HG03558 (cell line): ENCODE measurements at regions not wholly inside any gene's neighbourhood (a gene's known extent, or its start where the extent isn't known, plus 50 kb on each side); places are given as distances from the start of the nearest gene placed in this dataset.

Experiments
- ATAC-seq: cut with Tn5 transposase; IDR thresholded peaks from one replicate; pipeline ENCODE4 v1.9.1; 2021; ENCODE audit warnings: moderate number of reproducible peaks; ENCODE audit not compliant: unreplicated experiment; ENCODE audit errors: extremely low read depth

DNA sequence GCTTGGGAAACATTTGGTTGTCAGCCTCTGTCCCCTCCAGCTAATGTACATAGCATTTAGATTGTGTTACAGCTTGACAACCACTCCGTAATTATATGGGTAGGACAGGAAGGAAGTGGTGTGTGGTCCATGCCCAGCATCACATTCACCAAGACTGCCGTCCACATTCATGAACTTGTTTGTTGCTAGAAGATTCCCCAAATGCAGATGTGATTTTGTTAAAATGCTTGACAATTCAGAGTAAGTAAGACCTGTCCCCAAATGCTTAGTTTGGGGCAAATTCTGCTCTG lies 1482.7 kb downstream of the TBC1D22A start:
- ATAC-seq = no peak

DNA sequence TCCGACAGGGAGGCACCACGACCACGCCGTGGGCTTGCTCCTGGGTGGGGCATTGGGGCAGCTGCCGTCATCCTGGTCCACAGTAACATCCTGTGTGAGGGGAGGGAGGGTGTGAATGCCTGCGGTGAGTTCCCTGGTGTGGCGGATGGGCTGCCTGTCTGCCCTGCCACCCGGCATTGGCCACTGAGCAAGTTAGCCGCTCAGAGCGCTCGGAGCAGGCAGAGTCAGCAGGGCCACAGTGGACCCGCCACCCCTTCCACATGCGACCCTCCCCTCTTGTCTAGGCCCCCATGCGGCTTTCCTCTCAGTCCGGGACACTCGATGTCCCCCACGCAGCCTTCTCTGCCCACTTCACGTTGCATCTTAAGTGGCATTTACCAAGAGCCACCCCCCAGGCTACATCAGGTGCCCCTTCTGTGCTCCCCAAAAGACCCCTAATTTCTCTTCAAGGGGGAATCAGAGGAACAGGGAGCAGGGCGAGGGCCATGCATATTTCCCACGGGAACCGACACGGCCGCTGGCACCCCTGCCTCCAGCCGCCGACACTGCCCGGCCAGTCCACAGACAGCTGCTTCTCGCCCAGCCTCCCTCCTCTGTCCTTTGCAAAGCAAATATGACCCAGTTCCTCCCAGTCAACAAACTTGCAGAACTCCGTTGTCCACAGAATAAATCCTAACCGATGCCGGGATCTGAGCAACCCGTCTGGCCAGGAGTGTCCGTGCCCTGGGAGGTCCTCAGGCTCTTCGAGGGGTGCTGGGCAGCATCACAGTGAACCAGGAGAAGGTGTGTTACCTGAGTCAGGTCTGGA lies 1482.1 kb downstream of the TBC1D22A start:
- no peak for ATAC-seq

DNA sequence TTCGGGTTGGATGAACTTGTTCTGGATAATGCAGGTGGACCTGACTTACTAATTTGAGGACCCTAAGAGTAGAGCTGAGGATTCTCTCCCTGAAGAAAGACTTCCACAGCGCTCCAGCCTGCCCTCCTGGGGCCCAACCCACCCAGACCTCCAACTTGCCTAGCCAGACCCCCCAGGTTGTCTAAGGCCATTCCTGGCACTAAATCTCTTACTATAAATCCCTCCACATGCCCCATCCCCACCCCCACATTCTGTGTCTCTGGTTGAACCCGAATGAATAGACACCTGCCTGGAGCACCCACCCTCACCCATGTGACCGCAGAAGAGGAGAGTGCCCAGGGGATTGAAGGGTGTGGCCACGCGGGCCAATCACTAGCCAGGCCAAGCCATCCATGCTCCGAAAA lies 1480.0 kb downstream of the TBC1D22A start:
- ATAC-seq = no peak

DNA sequence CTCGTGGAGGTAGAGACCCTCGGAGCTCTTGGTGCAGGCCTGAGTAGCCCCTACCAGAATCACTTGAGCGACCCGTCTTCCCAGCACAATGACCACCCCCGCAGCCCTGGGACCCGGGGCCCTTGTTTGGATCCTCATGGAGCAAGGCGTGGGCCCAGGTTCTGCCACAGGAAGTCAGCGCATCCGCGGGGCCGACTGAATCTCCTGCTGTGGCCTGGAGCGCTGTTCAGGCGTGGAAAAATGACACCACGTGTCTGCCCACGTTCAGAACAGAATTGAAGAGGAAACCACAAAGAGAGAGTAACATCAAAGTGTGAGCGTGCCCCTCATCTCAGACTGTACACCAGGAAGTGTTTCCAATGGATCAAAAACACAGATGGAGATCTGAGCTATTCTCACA lies 1479.2 kb downstream of the TBC1D22A start:
- ATAC-seq = no peak

DNA sequence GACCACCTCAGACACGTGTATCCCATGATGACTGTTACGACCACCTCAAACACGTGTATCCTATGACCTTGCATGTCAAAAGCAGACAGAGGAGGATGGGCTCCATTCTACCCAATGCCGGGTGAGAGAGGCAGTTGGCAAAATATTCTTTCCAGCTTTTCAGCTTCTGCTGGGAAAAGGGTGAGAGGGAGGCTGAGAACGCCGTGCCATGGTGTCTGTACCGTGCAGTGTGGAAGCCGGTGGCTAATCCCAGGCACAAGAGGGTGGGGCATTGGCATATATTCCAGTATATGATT lies 1478.4 kb downstream of the TBC1D22A start:
- ATAC-seq = no peak

DNA sequence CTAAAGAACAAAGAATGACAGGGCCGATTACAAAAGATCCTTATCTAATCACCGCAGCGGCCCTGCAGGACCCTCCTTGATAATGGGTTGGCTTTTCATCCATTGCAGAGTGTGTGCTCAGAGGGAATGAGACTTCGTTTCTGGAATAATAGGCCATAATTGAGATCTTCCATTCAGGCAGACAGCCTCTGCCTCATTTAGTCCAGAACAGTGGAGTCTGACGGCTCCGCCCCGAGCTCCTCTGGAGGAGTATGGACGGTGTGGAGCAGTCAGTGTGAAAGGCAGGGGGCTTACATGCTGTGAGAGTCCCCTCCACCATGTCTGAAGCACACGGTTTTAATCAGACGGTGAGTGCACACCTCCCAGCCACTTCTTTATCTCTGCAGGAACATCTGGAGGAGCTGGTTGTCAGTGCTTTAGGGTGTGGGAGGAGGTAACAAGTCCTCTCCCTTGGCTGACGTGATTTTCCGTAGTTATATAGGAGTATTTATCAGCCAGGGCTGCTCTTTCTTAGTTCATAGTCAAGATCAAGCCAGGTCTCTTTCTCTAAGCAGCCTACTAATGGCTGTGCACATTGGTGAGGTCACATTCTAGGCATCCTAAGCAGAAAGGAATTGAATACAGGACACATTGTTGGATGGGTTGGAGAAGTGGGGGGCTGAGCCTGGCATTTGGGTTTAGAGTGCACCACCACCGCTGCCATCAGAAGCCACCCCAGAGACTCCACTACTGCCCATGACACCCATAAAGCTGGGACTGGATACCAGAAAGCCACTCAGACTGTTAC lies 1477.9 kb downstream of the TBC1D22A start:
- ATAC-seq = no peak

DNA sequence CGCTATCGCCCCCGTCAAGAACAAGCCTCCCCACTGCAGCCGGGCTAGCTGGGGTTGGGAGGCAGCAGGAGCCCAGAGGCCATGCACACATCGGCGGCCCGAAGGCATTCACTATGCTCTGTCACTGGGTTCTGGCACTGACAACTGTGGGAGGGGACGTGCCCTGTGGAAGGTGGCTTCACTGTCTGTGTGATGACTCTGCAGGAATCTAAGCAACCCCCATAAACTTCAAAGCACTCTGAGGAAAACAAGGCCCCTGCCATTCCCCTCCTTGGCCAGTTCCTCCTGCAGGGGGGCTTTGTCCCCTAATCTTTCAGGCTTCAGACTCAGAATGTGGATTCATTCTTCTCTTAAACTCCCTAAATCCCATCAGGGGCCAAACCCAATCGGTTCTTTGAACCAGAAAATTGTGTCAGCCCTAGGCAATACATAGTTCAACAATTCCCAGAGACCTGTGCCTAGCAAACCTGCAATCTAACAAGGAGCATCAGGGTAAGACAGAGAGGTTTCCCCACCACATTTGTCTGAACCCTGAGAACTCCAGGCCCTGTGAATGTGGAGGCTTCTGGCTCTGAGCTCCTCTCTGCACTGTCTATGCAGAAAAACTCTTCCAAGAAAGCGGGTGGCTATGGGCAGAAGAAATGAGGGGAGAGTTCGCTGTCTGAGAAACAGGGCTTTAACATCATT lies 1477.2 kb downstream of the TBC1D22A start:
- ATAC-seq = no peak

DNA sequence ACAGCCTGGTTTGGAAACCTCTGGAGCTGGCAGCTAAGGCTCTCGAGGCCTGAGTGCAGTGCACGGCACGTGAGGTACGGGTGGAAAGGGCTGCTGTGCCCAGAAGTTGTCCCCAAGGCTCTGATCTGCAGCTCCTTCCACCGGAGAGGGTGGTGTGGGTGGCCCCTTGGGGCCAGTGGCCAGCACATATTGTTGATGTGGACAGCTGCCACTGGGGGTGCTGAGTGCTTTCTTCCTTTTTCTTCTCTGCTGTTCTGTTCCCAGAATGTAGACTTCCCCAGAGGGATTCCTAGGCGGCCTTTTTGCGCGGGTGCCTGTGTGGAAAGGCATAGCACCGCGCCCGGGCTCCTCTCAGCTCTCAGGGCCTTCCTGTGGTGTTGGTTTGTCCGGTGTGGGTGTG lies 1476.5 kb downstream of the TBC1D22A start:
- ATAC-seq = no peak

DNA sequence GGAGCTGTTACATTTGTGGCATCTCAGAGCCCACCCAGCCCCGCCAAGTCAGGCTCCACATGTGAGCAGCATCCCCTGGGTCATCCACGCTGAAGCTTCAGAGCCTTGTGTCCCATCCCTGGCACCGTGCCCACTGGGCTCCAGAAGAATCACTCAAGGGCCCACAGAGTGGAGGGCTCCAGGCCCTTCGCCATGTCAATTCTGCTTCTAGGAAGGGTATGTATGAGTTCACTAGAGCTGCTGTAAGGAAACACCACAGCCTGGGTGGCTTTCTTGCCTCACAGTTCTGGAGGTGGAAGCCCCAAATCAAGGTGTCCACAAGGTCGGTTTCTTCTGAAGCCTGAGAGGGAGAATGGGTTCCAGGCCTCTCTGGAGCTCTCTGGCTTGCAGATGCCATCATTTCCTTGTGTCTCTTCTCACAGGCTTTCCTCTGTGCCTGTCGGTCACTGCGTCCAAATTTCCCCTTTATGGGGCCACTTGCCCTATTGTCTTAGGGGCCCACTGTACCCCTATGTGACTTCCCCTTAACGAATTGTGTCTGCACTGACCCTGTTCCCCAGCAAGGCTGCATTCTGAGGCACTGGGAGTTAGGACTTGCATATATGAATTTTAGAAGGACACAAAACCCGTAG lies 1476.0 kb downstream of the TBC1D22A start:
- no peak for ATAC-seq

DNA sequence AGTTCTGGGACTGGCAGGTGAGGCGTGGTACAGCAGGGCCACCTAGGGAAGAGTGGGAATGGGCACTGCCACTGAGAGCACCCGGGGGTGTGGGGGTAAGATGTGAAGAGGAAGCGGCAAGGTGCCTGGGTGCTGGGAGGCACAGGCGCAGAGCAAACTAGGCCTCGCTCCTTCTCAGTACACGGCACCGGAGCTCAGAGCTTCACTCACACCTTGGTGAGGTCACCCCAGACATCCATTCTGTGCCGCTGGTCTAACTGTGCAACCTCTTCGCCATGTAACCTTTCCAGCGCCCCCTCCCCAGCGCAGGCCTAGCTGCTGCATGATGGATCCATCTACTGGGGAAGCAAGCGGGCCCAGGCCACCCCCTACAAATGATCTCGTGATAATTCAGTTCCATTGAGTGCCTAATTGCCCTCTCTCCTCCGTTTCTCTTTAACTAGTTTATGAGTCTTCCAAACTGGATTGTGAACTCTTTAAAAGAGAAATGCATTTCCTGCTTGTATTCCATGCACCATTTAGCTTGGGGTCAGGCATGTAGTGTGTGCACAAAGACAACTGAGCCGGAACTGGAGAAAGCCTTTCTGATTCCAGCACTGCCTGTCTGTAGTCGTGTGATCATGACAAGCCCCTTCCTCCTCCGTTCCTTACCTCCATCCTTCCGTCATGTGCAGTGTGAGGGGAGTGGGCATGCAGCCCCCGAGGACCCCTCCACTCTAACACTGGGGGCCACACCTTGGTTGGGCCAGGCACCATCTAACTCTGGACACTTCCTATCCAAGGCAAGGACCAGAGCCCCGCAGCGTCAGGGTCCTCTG lies 1475.2 kb downstream of the TBC1D22A start:
- no peak for ATAC-seq

DNA sequence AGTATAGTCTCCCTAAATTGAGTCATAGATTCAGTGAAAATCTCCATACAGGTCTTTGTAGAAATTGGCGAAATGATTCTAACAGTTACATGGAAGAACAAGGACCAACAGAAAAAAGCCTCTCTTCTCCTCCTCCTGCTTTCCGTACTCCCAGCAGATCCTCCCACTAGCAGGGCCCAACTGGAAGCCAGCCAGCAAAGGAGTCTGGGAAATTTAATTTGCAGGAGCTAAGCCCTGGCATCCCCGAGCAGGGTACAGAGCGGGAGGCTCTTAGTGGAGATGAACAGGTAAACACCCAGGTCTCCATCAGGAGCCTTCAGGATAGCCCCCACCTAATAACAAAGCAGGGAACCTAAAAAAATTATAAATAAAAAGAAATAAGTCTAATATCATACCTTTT lies 1473.8 kb downstream of the TBC1D22A start:
- ATAC-seq = no peak

DNA sequence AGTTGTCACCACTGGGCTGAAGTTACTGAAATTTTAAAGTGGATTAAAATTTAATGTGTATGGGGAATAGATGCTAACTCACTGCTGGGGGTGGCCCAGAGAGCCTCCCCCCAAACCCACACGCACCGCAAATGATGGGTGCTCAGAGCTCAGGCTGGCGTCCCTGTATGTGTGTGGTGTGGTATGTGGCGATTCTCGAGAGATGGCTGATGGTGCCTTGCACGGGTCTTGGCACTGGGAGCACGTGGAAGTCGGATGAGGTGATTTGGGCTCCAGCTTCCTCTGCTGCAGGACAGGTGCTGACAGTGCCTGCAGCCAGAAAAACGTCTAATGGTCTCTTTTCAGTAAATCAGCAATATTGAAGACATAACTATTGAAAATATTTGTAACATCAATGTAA lies 1473.3 kb downstream of the TBC1D22A start:
- no peak for ATAC-seq

DNA sequence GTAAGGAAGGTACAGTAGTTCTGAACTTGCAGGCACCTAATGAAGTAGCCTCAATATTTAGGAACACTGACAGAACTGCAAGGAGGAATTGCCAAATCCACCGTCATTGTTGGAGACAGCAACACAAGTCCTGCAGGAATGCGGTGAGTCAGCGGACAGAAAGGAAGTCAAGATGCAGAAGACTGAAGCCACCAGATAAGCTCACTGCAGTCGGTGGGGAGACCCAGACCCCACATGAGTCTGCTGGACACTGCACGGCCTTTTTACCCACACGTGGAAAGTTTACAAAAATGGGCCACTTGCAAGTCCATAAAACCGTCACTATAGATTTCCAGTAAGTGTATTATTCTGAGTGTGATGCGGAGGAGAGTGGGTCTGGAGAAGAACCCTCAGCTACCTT lies 1471.6 kb downstream of the TBC1D22A start:
- no peak for ATAC-seq

DNA sequence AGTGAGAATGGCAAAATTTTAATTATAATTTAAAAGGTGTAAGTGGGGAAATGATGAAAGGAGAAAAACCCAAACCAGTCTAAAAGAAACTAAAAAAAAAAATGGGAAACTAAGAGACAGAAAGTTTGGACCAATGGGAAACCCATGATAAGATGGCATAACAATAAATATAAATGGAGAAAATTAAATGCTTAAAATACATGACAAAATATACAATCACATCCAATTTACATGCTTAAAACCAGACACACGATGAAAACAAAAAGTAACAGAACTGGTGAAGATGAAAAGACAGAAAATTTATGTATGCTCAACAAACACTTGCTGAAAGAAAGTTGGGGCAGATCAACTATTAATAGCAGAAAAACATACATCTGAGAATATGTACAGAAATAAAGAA lies 1471.1 kb downstream of the TBC1D22A start:
- ATAC-seq = no peak

DNA sequence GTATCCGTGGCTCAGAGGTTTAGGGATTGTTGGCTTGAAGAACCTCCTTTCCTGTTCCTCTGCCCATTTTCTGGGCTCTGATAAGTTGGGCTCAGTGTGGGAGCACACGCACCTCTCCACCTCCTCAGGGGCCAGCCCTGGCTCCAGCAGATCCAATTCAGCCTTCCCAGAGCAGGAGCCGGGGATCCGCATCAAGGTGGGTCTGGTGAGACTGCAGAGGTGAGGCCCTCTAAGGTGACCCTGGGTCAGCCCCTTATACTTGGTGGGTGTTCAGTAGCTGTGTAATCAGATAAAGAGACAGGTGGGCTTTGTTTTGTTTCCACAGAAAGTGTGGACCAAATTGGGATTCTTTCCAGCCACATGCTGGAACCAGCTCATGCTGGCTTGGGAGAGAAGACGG lies 1466.0 kb downstream of the TBC1D22A start:
- no peak for ATAC-seq

DNA sequence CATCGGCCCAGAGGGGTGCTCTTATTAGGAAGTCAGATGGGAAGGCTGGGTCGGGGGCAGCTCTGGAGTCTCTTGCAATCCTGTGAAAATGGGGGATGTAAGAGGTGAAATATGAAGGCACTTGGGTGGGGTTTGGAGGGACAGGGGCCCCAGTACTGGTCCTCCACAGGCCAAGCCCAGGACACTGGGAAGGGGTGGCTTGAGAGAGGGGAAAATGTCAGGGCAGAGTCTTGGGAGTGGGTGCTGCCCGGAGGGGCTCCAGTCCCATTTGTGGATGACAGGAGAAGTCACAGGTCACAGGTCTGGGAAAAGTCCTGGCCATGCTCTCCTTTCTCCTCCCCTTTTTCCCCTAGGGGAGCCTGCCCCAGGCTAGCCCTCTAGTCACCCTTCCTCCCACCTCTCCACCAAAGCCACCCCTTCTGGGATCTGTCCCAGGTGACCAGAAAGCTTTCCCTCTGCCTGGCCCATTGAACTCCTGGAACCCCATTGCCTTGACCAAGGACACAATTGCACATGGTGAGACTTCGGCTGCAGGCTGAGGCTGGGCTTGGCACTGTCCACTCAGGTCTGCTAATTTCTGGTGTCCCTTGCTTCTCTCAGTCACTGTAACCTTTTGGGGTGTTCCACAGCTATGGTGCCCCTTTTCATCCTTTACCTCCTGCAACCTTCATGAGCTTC lies 1465.0 kb downstream of the TBC1D22A start:
- ATAC-seq = no peak

DNA sequence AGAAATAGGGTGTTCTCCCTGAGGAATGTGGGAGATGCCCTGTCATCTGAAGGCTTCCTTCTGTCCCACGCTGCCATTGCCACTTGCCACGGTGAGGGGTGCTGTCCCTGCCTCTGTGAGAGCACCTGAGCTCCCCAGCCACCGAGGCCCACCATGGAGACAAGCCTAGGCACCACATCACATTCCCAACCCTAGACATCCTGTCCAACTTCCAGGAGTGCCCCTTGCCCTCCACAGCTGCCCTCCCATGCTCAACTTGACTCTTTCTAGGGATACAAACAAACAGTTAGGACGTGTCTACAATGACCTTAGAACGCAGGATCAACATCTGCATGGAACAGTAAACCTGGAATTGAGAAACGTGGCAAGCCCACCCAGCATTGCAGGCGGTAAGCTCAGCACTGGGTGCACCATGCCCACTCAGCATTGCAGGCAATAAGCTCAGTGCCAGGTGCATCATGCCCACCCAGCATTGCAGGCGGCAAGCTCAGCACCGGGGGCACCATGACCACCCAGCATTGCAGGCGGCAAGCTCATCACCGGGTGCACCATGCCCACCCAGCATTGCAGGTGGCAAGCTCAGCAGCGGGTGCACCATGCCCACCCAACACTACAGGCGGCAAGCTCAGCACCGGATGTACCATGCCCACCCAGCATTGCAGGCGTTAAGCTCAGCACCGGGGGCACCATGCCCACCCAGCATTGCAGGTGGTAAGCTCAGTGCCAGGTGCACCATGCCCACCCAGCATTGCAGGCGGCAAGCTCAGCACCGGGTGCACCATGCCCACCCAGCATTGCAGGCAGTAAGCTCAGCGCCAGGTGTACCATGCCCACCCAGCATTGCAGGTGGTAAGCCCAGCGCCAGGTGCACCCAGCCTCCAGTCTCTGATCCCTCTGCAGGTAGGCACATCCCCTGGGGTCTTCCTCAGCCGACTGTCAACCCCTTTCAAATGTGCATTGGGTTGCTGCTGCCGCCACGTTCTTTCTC lies 1463.9 kb downstream of the TBC1D22A start:
- no peak for ATAC-seq

DNA sequence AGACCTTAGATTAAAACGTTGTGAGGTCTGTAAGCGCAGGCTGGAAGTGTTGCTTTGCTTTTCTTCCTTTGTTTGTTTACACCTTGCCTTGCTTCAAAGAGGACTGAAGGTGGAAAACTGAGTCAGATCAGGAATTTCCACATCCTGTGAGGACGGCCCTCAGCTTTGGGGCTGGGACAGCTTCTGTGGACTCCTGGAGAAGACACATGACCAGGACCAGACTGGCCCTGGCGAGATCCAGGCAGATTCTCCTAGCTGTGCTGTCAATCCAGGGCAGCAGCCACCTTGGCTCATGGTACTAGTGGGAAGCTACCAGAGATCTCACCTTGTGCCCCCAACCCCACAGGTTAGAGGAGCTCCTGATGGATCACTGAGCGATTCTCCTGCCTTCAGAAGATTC lies 1461.9 kb downstream of the TBC1D22A start:
- ATAC-seq = no peak
